Fibroblast of pulmonary artery (primary cell): ENCODE measurements at regions not wholly inside any gene's neighbourhood (a gene's known extent, or its start where the extent isn't known, plus 50 kb on each side); places are given as distances from the start of the nearest gene placed in this dataset.

Experiments
- DNase-seq: peaks from one replicate; pipeline ENCODE4 v3.0.0-alpha.2; 2010; ENCODE audit warnings: low read depth
- H3K4me3 ChIP-seq: replicated peaks from 2 replicates; pipeline ENCODE4 v1.5.1; 2011; ENCODE audit warnings: low read depth, mild to moderate bottlenecking, control low read depth, low read length, moderate library complexity
- TF ChIP-seq, protein P1 (sequence below): IDR thresholded peaks from 2 replicates; pipeline ENCODE4 v1.5.1; 2011; ENCODE audit warnings: mild to moderate bottlenecking, control low read depth, low read length, inconsistent platforms; ENCODE audit errors: missing control alignments

DNA sequence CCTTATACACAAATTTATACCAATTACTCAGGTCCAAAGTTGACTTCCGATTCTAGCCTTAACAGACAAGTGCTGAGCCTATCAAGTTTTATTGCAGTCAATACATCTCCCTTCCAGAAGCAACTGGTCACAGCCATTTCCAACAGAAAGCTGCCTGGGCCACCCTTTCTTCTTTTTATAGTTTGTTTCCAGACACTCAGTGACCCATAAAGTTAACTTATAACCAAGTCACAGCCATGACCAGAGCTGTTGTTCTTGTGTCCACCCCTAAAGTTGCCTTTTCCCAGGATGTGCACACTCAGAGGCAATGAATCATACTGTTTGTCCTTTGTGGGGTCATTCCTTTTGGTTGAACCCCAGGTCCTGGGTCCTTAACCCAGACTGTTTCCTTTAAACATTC is 89.9 kb downstream of the CD83 start:
- DNase-seq, result no peak
- H3K4me3 ChIP-seq, result no peak overlapping the region
- TF ChIP-seq, protein P1, sequence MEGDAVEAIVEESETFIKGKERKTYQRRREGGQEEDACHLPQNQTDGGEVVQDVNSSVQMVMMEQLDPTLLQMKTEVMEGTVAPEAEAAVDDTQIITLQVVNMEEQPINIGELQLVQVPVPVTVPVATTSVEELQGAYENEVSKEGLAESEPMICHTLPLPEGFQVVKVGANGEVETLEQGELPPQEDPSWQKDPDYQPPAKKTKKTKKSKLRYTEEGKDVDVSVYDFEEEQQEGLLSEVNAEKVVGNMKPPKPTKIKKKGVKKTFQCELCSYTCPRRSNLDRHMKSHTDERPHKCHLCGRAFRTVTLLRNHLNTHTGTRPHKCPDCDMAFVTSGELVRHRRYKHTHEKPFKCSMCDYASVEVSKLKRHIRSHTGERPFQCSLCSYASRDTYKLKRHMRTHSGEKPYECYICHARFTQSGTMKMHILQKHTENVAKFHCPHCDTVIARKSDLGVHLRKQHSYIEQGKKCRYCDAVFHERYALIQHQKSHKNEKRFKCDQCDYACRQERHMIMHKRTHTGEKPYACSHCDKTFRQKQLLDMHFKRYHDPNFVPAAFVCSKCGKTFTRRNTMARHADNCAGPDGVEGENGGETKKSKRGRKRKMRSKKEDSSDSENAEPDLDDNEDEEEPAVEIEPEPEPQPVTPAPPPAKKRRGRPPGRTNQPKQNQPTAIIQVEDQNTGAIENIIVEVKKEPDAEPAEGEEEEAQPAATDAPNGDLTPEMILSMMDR, result no peak

DNA sequence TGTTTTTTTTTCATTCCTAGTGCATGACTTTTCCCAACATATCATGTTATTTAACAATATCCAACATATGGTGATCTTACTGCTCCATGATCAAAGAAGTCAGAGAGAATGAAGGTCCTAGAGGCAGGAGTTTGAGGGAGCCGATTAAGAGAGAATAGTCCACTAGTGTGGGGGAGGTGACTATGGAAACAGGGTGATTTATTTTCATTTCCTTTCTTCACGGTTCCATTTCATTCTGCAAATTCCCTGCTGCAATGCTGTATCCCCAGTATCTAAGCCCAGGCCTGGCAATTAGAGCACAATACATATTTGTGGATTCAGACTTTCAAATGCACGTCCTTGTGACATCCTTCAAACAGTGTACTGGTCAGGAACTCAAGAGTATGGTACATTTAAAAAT is 91.4 kb downstream of the CD83 start:
- TF ChIP-seq, protein P1, result no peak
- no peak overlapping the region for H3K4me3 ChIP-seq
- DNase-seq, result no peak

DNA sequence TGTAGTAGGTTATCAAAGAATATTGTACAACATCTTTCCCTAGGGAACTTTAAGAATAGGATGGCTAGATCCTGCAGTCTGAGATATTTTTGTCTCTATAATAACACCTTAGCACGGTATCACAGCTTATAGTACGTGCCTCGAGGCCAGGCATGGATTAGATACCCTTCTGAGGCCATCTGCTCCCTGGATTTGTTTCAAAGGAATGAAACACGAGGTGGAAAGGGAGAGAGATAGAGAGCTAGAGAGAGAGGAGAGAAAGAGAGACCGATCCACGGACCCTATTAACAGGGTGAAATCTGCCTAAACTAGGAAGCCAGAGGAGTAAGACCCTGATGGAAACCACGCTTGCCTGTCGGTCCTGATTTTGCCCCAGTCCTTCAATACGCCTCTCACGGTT is 92.5 kb downstream of the CD83 start:
- H3K4me3 ChIP-seq, result no peak overlapping the region
- TF ChIP-seq, protein P1, result no peak
- no peak for DNase-seq

DNA sequence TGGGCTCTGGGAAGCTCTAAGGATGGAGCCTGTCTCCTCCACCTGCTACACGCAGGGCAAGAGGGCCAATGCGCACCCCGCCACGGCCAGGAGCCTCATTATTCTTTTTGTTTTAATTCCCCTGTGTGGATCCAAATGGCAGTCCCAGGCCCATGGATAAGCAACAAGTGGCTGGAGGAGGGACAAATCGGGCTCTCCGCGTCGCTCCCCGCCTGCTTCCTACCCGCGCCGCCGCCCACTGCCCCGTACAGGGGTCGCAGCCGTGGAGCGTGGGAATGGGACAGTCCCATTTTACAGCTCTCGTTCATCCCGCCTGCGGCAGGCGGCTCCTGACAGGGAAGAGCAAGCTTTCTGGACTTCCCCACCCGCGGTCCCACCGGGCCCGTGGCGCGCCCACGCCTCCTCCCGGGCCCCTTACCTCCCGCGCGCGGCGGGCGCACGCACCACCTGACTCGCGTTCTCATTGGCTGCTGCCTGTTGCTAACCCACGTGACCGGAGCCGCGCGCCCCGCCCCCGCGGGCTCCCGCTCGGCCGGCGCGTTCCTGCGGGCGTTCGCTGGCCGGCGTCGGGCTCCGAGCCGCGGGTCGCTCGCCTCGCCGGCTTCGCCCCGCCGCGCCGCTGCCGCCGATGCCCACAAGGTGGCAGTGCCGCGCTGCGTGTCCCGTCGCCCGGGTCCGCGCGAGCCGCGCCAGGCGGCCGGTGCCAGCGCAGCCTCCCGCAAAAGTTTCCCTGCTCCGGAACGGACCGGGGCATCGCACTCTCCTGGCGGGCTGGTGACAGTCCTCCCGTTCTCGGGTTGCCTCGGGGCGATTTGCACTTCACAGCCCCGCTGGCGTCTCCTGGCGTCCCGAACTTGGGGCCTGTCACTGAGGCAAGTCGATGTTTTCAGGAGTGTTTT is 93.3 kb downstream of the CD83 start:
- H3K4me3 ChIP-seq, result peak overlapping the region; percentile 71
- TF ChIP-seq, protein P1, result peak; percentile 3
- DNase-seq, result peak; percentile 90

DNA sequence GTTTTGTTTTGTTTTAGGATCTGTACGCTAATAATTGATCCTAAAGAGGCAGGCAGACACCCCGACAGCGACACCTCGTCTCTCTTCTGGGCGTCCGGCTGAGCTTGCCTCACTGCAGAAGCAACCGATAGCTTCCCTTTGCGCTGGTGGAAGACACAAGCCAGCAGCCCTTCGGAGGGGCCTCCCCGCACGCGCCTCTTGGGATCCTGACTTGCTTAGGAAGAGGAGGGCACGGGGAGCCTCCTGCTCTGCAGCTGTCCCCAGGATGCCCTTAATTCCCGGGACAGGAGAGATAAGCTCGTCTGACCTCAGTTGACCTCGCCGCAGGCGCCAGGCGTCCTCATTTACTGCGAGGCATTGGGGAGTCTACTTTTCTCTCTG is 94.0 kb downstream of the CD83 start:
- DNase-seq, result peak; percentile 44
- peak overlapping the region; percentile 65 for H3K4me3 ChIP-seq
- TF ChIP-seq, protein P1, result no peak

DNA sequence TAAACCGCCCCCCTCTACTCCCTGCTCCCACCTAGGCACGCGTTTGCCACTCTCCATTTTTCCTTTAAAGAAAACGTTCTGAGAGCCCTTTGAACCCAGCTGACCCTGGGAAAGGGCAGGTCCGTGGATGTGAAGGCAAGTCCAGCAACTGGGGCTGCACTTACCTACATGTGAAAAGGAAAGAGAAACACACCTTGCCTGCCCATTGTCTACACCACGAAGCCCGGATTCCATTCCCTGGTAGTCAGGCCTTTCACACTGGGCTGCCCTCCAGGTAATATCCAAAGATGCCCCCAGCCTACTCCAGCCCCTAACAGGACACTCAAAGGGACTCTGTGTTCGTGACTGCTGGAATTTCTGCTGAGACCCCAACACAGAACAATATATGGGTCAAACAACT is 94.4 kb downstream of the CD83 start:
- H3K4me3 ChIP-seq, result no peak overlapping the region
- TF ChIP-seq, protein P1, result no peak
- no peak for DNase-seq

DNA sequence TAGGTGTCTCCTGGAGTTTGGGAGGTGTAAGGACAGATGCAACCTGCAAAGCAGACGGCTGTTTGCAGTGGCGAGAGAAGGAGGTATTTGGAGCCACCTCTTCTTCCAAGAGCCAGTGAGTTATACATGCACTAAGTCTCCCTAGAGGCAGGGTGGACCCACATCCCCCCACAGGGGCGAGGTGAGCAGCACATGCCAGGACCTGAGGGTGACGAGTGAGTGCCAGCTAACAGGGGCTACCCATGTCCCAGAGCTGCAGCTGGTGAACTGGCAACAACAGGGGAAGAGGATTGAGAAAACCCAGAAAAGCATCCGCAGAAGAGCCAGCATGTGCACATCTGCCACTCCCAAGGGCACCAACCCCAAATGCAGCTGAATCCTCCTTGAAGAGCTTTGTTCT is 95.1 kb downstream of the CD83 start:
- TF ChIP-seq, protein P1, result no peak
- no peak overlapping the region for H3K4me3 ChIP-seq
- DNase-seq, result no peak
